ENCODE measurements at regions not wholly inside any gene's neighbourhood (a gene's known extent, or its start where the extent isn't known, plus 50 kb on each side); places are given as distances from the start of the nearest gene placed in this dataset.

GRCh38 chr5:68950125-68950524 is 143.7 kb upstream of the SLC30A5 start:
- TF ChIP-seq CTCF (conservative IDR thresholded peaks at IDR 0.05) (no peak), ZFX (IDR thresholded peaks at IDR 0.05) (no peak)
